HG03575 (cell line): ENCODE measurements at regions not wholly inside any gene's neighbourhood (a gene's known extent, or its start where the extent isn't known, plus 50 kb on each side); places are given as distances from the start of the nearest gene placed in this dataset.

Experiments
- ATAC-seq: cut with Tn5 transposase; IDR thresholded peaks from one replicate; pipeline ENCODE4 v1.9.1; 2021; ENCODE audit not compliant: unreplicated experiment, insufficient number of reproducible peaks, low FRiP score; ENCODE audit errors: extremely low read depth

DNA sequence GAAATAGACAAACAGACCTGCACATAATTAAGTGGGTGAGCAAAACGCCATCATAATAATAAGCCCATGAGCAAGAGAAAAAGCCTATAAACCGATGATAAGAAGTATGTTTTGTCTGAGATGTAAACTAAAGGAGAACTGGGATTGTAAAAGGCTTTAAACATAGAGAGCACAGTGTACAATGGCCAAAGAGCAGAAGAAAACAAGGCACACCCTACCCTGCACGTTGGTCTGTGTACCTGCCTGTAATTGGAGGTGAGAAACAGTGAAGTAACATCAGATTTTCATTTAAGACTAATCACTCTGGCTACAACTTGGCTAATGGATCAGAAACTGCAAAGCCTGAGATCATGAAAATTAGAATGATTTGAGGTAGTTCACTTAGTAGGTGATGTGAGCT, 1094.7 kb upstream of the GYPC start:
- no peak for ATAC-seq

DNA sequence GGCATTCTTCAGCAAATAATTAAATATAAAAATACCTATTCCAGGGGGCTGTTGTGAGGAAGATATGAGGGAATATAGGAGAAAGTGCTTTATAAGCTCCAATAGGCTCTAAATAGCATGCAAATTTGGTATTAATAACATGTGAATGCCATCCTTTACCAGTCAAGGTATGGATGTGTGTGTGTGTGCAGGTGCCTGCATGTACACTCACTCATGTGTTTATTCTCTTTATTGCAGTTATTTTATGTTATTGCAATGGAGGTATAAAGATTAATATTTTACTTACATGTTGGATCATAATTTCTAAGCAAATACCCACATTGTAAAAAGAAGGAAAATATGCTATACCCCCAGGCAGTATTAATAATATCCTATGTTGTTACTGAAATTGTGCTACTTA, 1093.0 kb upstream of the GYPC start:
- ATAC-seq = no peak

DNA sequence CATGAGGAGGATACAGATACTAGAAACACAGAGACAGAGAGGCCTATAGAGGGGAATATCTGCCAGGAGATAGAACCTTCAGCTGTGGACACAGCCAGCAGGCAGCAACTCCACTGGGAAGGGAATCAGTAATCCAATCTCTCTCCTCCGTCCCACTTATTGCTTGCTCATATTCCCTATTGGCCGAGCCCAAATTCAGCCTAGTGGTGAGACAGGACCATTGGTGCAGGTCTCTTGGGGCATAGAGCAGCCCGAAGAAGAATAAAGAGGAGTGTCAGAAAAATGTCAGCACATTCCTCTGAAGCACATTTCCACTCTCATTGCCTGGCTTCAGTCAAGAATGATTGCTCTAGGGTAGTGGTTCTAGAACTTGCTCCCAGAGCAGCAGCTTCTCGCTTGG, 1091.5 kb upstream of the GYPC start:
- no peak for ATAC-seq

DNA sequence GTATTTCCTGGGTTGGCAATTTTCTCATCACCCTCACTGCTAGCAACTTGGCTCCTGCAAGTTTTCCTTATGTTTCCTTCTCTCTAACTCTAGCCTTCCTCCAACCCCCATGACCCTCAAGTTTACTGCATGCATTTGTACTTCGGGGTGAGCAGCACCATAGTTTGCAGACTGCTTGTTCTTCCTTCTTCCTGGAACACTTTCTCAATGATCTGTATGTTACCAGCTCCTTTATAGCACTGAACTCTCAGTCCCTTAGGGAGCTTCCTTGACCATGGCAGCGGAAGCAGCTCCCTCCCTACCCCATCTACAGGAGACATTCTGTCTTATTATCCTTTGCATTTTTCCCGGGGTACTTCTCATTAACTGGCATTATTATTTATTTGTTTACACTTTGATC, 1089.5 kb upstream of the GYPC start:
- no peak for ATAC-seq

DNA sequence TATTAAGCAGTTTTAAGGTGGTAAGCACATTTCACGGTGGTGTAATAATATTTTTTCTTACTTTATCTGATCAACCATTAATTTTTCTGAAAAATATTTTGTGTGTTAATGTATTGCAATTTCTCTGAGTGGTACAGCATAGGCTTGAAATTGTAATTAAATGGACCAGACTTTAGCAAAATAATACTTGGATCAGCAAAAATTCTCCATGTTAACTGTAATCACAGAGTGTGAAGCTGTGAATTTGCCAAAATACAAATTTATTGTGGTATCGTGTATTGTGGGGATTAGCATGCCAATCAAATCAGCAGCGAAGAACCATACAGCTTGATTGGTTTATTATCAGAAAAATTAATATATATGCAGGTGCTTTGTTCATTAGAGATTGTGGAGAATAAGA, 1088.9 kb upstream of the GYPC start:
- no peak for ATAC-seq

DNA sequence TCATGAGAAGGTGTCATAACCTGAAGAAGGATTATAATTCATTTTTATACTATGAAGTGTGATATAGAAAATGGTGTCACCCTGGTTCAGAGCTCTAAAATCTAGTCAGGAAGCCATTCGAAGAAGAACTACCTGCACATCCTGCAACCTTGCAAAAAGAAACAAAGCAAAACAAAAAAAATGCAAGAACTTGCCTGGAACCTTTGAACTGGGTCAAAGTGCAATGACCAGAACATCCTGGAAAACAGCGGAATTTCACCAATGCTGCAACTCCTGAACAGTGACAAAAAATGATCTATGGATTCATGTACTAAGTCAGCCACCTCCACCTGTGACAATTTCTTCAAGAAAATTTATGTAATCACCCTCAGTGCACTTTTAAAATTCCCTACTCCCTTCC, 1083.3 kb upstream of the GYPC start:
- ATAC-seq = no peak

DNA sequence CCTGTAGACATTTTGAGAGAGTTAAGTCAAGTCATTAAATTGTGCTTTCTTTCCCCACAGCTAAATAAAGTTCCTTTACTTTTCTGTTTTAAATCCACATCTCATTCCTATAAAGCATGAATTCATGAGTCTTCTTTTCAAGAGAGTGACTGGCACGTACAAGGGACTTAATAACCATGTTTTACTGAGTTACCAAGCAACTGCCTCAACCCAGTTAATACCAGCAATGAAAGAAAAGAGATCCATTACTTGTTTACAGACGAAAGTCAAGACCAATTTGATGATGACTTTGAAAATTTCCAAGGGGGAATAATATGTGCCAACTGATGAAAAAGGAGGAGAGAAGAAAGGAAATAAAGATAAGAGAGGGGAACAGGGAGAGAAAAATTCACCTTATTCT, 1082.5 kb upstream of the GYPC start:
- ATAC-seq = no peak

DNA sequence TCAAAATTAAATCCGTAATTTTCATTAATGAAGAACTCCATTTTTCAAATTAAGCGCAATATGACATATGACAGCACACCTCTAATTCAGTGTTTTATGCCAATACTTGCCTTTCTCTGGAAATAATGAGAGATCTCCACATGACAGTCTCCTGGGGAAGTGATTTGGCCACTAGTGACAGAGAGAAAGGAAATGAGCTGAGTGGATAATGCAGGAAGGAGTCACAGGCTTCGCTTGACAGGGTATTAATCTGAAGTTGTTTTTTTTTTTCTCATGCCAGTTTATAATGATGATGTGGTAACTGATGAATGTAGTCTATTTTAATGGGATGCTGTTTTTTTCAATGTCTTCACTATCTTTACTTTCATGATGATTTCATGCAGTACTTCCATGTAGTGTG, 1079.4 kb upstream of the GYPC start:
- ATAC-seq = no peak

DNA sequence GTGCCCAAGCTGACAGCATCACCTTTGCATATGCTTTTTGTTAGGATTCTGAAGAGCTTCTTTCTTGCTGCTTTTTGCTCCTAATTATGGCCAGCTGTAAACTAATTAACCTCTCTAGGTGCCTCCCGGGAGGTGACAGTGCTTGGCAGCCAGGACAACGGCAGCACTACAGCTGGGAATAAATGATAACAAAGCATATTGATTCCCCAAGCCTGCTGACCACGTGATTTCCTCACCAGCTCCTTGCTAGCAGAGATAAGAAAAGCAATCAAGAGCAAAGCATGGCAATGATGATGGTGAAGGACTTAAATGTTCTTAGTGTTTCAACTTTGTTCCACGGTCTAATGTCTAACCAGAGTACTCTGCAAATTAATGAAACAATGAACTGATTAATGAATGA, 1074.4 kb upstream of the GYPC start:
- no peak for ATAC-seq

DNA sequence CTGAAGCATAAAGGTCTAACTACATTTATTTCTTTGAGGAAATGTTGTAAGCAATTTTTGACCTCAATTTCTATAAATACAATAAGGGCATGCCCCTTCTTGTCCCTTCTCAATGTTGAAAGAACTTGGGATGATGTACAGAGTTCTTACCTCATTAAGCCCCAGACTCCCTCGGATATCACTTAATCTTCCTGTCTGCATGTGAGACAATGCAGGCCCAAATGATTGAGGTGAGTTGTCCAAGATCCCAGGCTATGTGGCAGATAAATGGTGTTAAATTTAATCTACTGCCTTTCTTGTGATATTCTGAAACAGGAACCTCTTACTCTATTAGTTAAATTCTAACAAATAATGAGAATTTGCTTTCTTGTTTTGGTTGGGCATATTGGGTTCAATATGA, 1073.4 kb upstream of the GYPC start:
- ATAC-seq = no peak

DNA sequence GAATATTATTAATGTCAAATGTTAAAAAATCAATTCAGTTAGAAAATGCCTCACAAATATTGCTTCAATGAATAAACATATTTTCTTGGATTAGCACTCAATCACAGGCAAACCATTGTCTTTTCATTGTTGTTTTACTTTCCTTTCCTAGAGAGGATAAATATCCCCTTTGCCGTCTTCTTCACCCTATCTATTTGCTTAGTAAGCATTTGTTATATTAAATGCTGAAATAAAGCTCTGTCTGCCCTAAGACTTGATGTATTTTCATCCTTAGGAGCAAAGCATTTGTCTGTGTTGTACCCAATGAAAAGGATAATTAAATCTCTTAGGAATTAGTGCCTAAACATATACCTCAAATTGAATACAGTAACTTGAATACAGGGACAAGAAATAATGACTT, 1071.2 kb upstream of the GYPC start:
- no peak for ATAC-seq

DNA sequence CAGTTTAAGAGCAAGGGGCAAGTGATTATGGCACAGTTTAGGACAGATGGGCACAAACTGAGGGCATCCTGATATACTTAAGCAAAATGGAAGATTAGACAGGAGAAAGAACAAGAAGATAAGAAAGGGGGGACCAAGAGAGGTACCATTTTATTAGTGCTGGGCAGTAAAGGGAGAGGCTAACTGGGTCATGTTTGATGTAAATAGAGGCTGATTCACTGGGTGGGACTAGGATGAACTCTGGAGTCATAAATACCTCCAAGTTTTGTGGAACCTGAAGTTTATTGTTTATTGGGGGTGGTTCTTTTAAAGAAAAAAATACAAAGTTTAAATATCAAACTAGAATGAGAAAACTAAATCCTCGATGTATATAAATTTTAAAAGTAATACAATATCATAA, 1067.2 kb upstream of the GYPC start:
- no peak for ATAC-seq

DNA sequence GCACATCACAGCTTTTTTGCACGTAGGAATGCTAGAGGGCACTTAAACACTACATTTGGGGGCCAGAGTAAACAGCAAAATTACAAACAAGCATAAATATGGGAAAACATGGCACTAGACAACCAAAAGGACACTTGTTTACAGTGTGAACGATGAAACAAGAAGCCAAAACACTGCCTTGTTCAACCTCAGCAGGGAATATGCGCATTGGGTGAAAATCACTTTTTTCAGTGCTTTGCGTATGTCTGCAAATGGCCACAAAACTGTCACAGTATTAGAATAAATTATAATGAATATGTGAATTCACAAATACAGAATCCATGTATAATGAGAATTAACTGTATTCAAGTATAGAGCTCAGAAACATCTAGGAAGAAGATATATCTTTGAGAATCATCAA, 1064.0 kb upstream of the GYPC start:
- no peak for ATAC-seq

DNA sequence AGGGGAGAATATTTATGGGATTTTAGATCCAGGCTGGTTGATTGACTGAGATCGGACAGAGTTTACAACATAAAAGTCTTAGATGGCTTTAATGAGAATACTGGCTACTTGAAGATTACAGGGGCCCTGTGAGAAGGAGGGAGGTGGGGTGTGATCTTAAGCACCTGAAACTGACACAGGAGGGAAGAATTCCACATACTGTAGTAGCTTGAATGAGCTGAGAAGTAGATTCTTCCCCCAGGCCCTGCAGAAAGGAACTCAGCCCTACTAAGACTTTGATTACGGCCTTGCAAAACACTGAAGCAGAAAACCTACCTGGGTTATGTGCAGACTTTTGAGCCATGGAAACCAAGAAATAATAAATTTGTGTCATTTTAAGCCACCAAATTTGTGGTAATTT, 1062.9 kb upstream of the GYPC start:
- ATAC-seq = no peak

DNA sequence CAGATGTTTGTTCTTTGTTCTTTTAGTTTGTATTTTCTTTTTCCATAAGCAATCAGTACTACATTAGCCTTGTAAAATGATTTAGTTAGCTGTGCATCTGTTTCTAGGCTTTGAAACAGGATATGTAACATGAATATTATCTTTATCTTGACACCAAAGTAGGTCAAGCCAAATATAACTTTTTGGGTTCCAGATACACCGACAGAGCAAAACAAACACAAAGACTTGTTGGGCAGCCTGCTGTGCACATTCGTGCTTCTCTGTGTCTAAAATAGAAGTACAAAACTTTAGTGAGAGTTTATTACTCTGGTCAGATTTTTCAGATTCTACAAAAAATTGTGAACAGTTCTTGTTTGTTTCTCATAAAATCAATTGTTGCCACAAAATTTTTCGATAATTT, 1059.3 kb upstream of the GYPC start:
- no peak for ATAC-seq

DNA sequence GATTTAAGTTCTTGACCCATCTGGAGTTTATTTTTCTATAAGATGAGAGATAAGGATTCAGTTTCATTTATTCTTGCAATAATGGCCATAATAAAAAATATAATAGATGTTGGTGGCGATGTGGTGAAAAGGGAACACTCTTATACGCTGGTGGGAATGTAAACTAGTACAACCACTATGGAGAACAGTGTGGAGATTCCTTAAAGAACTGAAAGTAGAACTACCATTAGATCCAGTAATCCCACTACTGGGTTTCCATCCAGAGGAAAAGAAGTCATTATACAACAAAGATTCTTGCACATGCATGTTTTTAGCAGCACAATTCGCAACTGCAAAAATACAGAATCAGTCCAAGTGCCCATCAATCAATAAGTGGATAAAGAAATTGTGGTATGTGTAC, 1040.5 kb upstream of the GYPC start:
- no peak for ATAC-seq

DNA sequence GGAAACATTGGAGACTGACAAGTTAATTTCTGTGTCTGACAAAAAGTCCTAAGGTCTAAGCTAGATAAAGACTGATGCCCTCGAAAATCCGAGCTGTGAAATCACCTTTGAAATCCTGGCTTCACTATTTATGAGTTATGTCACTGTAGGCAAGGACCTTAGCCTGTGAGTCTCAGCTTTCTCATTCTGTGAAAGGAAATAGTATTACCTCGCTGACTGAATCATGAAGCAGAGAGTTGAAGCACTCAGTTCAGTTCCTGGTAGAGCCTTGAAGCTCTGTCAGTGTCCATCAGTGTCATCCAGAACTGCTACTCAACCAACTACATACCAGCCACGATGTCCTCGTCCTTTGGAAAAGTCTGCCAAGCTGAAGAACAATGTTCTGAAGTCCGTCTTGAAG, 1025.6 kb upstream of the GYPC start:
- no peak for ATAC-seq

DNA sequence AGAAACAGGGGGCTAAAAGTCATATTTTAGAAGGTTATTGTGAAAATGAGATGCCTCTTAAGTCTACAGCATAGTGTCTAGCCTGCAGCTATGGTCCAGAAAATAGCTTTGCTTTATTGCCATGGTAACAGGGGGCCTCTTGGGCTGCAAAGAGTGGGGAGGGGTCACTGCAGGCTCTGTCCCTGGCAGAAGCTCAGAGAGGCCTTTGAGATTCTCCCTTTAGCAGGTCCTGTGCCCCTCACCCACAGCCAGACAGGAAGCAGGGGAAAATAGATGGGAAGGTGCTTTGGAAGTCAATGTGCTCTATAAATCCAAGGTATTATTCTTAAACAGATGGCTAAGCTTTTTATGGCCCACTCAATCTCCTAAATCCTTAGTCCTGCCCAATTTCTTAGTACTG, 1021.3 kb upstream of the GYPC start:
- no peak for ATAC-seq

DNA sequence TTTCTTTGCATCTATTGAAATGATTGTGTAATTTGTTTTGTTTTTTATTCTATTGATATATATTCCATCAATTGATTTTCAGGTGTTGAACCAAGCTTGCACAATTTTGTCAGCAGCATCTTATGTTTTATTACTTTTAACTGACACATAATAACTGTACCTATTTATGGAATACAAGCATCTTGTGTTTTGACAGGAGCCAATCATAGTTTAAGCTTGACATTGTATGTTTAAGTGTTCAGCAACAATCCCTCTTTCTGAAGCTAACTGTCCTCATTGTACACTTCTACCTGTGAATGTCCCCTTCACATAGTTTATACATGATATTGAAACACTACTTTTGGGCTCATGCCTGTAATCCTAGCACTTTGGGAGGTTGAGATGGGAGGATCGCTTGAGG, 1017.6 kb upstream of the GYPC start:
- no peak for ATAC-seq

DNA sequence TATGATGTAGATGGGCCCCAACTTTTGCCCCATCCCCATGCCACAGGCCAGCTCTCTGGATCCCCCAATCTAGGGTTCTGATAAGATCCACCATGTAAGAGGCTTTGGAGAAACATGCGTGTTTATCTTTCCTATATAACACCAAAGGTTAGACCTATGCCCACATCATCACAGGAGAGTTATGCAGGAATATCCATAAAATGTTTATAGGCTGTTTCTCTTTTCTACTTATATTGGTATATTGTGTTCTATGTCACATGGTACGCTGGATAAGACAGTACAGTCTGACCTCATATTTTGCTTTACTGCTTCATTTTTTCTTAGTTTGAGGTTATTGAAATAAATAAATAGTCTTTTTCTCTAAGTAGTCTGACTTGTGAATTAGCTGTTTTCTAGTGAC, 1013.9 kb upstream of the GYPC start:
- ATAC-seq = no peak

DNA sequence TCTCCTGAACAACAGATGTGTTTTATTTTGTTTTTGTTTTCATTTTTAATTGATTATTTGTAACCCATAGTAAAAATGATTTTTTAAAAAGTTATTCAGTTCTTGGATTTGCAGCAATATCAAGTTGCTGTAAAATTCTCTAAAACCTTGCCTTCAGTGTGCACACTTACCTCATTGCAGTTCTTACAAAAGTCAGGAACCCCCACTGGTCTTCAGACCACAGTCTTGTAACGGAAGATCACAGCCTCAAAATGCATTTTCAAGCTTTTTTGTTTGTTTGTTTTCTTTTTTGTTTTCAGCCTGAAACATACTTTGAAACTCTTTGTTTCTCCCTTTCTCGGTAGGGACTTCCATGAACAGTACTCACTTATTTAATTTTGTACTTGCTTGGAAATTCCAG, 1012.8 kb upstream of the GYPC start:
- no peak for ATAC-seq

DNA sequence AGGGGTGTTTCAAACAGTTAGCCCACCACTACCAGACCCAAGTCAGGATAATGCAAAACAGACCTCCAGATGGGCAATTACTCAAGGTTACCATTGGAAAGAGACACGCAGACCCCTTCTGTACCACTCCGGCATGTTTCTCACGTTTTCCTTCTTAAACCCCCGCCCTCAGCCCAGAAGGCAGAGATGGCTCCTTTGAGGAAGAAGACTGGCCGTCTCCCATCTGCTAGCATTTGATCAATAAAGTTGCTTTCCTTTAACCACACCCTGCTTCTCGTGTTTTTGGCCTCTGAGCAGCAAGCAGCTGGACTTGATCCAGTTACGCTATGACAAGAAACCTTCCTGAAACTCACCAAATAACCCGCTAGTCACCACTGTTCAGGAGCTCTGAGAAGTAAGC, 1012.4 kb upstream of the GYPC start:
- ATAC-seq = no peak
